ENCODE measurements at regions not wholly inside any gene's neighbourhood (a gene's known extent, or its start where the extent isn't known, plus 50 kb on each side); places are given as distances from the start of the nearest gene placed in this dataset.

- TF ChIP-seq, protein P1, sequence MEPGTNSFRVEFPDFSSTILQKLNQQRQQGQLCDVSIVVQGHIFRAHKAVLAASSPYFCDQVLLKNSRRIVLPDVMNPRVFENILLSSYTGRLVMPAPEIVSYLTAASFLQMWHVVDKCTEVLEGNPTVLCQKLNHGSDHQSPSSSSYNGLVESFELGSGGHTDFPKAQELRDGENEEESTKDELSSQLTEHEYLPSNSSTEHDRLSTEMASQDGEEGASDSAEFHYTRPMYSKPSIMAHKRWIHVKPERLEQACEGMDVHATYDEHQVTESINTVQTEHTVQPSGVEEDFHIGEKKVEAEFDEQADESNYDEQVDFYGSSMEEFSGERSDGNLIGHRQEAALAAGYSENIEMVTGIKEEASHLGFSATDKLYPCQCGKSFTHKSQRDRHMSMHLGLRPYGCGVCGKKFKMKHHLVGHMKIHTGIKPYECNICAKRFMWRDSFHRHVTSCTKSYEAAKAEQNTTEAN (CRISPR knock-in tag; IDR thresholded peaks at IDR 0.05): no peak
- TF ChIP-seq FOXJ3 (CRISPR knock-in tag; IDR thresholded peaks at IDR 0.05; ENCODE audit: borderline replicate concordance) (no peak), NR1H2 (CRISPR knock-in tag; IDR thresholded peaks at IDR 0.05) (no peak), TEAD4 (CRISPR knock-in tag; IDR thresholded peaks at IDR 0.05) (no peak), JAZF1 (CRISPR knock-in tag; IDR thresholded peaks at IDR 0.05) (no peak), JUN (CRISPR knock-in tag; IDR thresholded peaks at IDR 0.05) (no peak), ZNF138 (CRISPR knock-in tag; conservative IDR thresholded peaks at IDR 0.05) (no peak)
Observed at GRCh38 chr10:4213441-4213840, 428.4 kb upstream of the KLF6 start (continued).

DNA sequence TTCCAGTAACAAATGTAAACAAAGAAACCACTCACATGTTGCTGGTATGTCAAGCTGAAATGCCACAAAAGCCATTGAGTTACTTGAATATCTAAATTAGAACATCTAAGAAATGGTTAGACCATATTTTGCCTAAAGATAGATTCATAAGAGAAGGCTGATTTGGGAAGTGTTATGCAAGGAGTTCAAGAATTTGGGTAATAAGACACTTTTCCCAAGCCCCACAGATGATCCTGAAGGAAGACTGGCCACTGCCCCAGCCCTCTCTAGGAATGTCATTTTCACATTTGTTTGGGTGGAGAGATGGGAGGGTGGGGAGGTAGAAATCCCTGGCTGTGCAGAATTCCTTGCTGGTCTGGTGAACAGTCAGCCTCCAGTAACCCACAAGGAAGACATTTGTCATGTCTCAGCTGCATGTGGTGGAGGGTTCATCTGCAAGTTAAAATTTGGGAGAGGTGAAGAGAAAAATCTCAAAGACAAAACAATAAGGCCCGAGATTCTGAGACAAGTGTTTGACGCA is 427.2 kb upstream of the KLF6 start:
- DNase-seq (ENCODE audit: low spot score) (no peak), ATAC-seq (no peak)
- no peaks in the 10 kb centered on the region for H3K9me3 Mint-ChIP-seq
- no peak overlapping the region for H3K27ac Mint-ChIP-seq
- H3K36me3 Mint-ChIP-seq: no peaks in the 10 kb centered on the region
- no peaks in the 10 kb centered on the region for H3K27me3 Mint-ChIP-seq (ENCODE audit: low read depth)
- H3K4me3 Mint-ChIP-seq: no peak overlapping the region
- ChIA-PET CTCF (no interaction called here), POLR2A (no interaction called here)
- peaks cover 45% of the 10 kb centered on the region for H3K4me1 Mint-ChIP-seq
- TF ChIP-seq, protein P2, sequence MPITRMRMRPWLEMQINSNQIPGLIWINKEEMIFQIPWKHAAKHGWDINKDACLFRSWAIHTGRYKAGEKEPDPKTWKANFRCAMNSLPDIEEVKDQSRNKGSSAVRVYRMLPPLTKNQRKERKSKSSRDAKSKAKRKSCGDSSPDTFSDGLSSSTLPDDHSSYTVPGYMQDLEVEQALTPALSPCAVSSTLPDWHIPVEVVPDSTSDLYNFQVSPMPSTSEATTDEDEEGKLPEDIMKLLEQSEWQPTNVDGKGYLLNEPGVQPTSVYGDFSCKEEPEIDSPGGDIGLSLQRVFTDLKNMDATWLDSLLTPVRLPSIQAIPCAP (CRISPR knock-in tag; IDR thresholded peaks at IDR 0.05): no peak
- no peak for TF ChIP-seq JUN (CRISPR knock-in tag; IDR thresholded peaks at IDR 0.05)
- no peak for TF ChIP-seq ZNF232 (CRISPR knock-in tag; IDR thresholded peaks at IDR 0.05)
- TF ChIP-seq CBFB (CRISPR knock-in tag; IDR thresholded peaks at IDR 0.05; ENCODE audit: low read depth): no peak
- TF ChIP-seq, protein P3, sequence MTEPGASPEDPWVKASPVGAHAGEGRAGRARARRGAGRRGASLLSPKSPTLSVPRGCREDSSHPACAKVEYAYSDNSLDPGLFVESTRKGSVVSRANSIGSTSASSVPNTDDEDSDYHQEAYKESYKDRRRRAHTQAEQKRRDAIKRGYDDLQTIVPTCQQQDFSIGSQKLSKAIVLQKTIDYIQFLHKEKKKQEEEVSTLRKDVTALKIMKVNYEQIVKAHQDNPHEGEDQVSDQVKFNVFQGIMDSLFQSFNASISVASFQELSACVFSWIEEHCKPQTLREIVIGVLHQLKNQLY (CRISPR knock-in tag; IDR thresholded peaks at IDR 0.05): no peak
- no peak for TF ChIP-seq OVOL2 (CRISPR knock-in tag; IDR thresholded peaks at IDR 0.05; ENCODE audit: borderline replicate concordance)
- no peak for TF ChIP-seq ZNF263 (CRISPR knock-in tag; IDR thresholded peaks at IDR 0.05; ENCODE audit: low read depth)
- no peak for TF ChIP-seq TEAD4 (CRISPR knock-in tag; IDR thresholded peaks at IDR 0.05)
- TF ChIP-seq, protein P4, sequence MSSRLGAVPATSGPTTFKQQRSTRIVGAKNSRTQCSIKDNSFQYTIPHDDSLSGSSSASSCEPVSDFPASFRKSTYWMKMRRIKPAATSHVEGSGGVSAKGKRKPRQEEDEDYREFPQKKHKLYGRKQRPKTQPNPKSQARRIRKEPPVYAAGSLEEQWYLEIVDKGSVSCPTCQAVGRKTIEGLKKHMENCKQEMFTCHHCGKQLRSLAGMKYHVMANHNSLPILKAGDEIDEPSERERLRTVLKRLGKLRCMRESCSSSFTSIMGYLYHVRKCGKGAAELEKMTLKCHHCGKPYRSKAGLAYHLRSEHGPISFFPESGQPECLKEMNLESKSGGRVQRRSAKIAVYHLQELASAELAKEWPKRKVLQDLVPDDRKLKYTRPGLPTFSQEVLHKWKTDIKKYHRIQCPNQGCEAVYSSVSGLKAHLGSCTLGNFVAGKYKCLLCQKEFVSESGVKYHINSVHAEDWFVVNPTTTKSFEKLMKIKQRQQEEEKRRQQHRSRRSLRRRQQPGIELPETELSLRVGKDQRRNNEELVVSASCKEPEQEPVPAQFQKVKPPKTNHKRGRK (CRISPR knock-in tag; IDR thresholded peaks at IDR 0.05; ENCODE audit: borderline replicate concordance): no peak
- no peak for TF ChIP-seq KAT7 (CRISPR knock-in tag; IDR thresholded peaks at IDR 0.05; ENCODE audit: borderline replicate concordance)
- TF ChIP-seq, protein P5, sequence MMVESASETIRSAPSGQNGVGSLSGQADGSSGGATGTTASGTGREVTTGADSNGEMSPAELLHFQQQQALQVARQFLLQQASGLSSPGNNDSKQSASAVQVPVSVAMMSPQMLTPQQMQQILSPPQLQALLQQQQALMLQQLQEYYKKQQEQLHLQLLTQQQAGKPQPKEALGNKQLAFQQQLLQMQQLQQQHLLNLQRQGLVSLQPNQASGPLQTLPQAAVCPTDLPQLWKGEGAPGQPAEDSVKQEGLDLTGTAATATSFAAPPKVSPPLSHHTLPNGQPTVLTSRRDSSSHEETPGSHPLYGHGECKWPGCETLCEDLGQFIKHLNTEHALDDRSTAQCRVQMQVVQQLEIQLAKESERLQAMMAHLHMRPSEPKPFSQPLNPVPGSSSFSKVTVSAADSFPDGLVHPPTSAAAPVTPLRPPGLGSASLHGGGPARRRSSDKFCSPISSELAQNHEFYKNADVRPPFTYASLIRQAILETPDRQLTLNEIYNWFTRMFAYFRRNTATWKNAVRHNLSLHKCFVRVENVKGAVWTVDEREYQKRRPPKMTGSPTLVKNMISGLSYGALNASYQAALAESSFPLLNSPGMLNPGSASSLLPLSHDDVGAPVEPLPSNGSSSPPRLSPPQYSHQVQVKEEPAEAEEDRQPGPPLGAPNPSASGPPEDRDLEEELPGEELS (CRISPR knock-in tag; IDR thresholded peaks at IDR 0.05): no peak
- TF ChIP-seq PRDM15 (CRISPR knock-in tag; IDR thresholded peaks at IDR 0.05): no peak
- TF ChIP-seq, protein P6, sequence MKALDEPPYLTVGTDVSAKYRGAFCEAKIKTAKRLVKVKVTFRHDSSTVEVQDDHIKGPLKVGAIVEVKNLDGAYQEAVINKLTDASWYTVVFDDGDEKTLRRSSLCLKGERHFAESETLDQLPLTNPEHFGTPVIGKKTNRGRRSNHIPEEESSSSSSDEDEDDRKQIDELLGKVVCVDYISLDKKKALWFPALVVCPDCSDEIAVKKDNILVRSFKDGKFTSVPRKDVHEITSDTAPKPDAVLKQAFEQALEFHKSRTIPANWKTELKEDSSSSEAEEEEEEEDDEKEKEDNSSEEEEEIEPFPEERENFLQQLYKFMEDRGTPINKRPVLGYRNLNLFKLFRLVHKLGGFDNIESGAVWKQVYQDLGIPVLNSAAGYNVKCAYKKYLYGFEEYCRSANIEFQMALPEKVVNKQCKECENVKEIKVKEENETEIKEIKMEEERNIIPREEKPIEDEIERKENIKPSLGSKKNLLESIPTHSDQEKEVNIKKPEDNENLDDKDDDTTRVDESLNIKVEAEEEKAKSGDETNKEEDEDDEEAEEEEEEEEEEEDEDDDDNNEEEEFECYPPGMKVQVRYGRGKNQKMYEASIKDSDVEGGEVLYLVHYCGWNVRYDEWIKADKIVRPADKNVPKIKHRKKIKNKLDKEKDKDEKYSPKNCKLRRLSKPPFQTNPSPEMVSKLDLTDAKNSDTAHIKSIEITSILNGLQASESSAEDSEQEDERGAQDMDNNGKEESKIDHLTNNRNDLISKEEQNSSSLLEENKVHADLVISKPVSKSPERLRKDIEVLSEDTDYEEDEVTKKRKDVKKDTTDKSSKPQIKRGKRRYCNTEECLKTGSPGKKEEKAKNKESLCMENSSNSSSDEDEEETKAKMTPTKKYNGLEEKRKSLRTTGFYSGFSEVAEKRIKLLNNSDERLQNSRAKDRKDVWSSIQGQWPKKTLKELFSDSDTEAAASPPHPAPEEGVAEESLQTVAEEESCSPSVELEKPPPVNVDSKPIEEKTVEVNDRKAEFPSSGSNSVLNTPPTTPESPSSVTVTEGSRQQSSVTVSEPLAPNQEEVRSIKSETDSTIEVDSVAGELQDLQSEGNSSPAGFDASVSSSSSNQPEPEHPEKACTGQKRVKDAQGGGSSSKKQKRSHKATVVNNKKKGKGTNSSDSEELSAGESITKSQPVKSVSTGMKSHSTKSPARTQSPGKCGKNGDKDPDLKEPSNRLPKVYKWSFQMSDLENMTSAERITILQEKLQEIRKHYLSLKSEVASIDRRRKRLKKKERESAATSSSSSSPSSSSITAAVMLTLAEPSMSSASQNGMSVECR (CRISPR knock-in tag; IDR thresholded peaks at IDR 0.05; ENCODE audit: borderline replicate concordance): no peak
- no peak for TF ChIP-seq SMAD4 (CRISPR knock-in tag; IDR thresholded peaks at IDR 0.05)
